ENCODE measurements at regions not wholly inside any gene's neighbourhood (a gene's known extent, or its start where the extent isn't known, plus 50 kb on each side); places are given as distances from the start of the nearest gene placed in this dataset.

- DNase-seq: no peak
Measured at GRCh38 chr18:2082676-2083075, 488.6 kb downstream of the METTL4 start.

GRCh38 chr18:2083691-2084090 is 487.6 kb downstream of the METTL4 start:
- no peak for DNase-seq

DNA sequence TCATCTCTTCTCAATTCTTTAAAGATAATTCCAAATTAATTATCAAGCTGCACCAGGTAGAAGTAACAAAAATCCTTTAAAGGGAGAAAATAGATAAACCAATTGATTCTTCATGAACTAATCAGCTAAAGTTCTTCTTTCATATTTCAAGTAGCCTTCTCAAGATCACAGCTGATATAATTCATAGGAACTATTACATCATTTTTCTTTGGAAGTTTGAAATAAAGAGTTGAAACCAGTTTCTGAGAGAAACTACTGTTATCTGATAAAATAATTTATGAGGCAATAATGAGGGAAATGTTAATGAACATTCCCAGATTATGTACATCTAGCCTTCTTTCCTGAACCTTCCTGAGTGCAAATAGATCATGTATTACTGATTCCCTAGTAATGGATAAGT is 484.9 kb downstream of the METTL4 start:
- no peak for DNase-seq

DNA sequence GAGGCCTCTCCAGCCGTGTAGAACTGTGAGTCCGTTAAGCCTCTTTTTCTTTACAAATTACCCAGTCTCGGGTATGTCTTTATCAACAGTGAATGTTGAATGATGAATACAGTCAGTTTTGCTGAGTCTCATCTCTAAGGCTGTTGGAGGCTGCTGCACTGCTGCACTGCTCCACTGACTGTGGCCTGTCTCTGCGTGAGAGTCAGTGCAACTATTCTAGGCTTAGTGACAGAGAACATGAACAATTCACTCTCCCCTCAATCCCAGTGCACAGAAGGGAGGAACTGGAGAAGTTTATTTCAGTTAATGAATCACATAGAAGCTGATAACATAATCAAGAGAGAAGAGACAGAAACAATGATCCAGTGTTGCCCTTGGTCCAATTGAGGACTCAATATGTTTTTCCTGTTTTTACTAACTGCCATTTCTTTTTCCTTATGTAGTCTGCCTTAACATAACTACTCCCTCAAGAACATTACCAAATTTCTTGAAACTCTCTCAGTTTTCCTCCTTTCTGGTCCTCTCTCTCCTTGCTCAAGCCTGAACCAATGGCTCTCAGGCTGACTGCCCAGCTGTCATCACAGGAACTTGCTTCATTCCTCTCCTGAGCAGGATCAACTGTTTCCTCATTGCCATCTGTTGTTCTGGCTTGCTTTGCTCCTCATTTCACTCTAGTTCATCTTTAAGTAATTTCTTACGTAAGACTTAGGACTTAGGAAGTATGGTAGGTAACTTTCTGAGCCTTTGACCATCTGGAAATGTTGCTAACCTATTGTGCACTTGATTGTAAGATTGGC is 483.2 kb downstream of the METTL4 start:
- DNase-seq: no peak

- DNase-seq: no peak
Measured at GRCh38 chr18:2089396-2089795, 481.9 kb downstream of the METTL4 start.

DNA sequence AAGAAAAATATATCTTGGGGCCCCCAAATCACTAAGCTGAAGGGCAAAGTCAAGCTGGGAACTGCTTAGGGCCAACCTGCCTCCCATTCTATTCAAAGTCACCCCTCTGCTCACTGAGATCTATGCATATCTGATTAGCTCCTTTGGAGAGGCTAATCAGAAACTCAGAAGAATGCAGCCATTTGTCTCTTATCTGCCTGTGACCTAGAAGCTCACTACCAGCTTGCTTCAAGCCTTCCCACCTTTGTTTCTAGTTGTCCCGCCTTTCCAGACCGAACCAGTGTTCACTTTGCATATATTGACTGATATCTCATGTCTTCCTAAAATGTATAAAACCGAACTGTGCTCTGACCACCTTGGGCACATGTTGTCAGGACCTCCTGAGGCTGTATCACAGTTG is 479.4 kb downstream of the METTL4 start:
- no peak for DNase-seq

- DNase-seq: no peak
Measured at GRCh38 chr18:2096551-2096950, 474.8 kb downstream of the METTL4 start.

GRCh38 chr18:2100694-2101213 is 470.6 kb downstream of the METTL4 start:
- no peak for DNase-seq

GRCh38 chr18:2102022-2102421 is 469.3 kb downstream of the METTL4 start:
- no peak for DNase-seq

- DNase-seq: no peak
Measured at GRCh38 chr18:2103299-2103698, 468.0 kb downstream of the METTL4 start.

GRCh38 chr18:2104620-2105462 is 466.5 kb downstream of the METTL4 start:
- DNase-seq: peak; percentile 25

GRCh38 chr18:2108591-2108990 is 462.7 kb downstream of the METTL4 start:
- DNase-seq: no peak

- no peak for DNase-seq
Measured at GRCh38 chr18:2111456-2111855, 459.8 kb downstream of the METTL4 start.

DNA sequence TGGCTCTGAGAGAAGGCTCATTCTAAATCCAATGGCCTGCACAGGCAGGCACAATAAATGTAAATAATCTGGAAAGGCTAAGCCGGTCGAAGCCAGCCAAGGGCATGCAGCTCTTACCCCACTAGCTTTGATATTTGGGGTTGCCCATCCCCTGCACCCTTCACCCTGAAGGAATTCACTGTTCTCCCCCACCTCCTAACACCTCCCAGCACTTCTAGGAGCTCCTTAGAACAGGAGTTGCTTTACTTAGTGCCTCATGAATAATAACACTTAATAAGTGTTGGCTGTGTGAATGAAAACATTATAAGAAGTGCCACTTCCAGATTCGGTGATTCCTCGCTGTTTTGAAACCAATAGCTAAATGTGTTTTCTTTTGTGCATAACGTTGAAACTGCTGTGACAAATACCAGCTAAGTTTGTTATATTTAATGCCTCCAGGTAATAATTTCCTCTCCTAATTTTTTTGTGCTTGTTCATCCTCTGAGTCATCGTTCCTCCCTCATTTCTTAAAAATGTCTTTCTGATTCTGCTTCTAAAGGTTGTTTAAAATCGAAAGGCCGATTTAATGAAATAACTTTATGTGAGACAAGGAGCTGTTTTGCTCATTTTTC is 458.8 kb downstream of the METTL4 start:
- DNase-seq: no peak

DNA sequence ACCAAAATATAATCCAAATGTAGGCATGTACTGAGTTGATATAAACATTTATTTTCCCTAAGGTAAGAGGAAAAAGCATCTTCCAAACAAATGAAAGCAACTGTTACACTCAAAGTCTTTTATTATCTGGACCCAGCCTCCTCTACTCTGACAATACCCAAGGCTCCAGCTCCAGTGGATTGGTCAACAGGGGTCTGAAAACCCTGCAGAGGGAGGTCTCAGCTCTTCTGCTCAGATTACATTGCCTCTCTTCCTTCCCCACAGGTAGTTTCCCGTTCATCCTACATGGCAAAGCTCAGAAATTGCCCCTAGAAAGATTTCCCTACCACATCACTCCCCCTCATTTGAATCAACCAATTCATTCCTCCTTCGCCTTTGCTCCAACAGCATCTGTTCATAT is 457.0 kb downstream of the METTL4 start:
- no peak for DNase-seq

GRCh38 chr18:2114765-2115164 is 456.5 kb downstream of the METTL4 start:
- no peak for DNase-seq

- DNase-seq: no peak
Measured at GRCh38 chr18:2121224-2121623, 450.1 kb downstream of the METTL4 start.

DNA sequence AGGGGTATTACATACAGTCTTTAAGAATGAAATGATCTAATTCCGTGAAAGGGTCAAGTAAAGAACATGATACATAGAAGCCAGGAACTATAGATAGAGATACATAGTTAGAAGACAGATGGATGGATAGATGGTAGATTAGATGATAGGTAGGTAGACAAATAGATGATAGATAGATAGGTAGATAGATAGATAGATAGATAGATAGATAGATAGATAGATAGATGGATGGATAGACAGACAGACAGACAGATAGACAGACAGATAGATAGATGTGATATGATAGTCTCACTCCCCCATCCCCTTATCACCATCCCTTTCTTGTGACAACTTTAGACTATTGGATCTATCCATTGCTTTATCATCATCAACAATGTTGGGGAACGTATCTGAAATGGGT is 448.2 kb downstream of the METTL4 start:
- DNase-seq: no peak

DNA sequence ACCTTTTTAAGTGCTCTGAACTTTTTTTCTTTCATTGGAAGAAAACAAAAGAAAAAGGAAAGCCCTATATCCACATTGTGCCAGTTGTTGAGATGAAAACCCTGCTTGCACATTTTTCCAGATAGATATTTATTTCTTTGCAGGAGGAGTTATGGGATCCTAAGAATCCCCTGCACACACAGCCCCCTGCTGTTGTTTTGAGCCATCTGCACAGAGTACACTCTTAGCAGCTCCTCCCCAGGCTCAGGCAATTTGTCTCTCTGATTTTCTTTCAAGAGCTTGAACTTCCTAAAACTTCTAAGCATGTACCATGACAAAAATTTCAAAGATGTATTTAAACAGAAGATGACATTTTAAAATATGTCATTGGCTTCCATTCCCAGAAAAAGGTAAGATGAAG is 436.9 kb downstream of the METTL4 start:
- DNase-seq: peak; percentile 3

DNA sequence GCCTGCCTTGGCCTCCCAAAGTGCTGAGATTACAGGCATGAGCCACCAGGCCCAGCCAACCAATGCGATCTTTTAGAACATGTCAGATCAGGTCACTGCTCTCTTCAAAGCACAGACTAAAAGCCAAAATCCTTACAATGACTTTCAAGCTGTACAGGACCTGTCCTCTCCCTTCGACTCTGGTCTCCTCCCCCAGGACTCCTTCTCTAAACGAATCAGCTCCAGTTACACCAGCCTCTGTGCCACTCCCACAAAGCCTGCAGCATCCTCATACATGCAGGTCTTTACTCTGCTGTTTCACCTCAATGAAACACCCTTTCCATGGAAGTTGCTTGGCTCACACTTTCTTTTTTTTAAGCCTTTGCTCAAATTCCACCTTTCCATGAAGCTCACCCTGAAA is 436.0 kb downstream of the METTL4 start:
- no peak for DNase-seq

- no peak for DNase-seq
Measured at GRCh38 chr18:2138552-2138951, 432.8 kb downstream of the METTL4 start.

- no peak for DNase-seq
Measured at GRCh38 chr18:2139691-2140090, 431.6 kb downstream of the METTL4 start.

GRCh38 chr18:2143636-2144035 is 427.7 kb downstream of the METTL4 start:
- peak; percentile 3 for DNase-seq

GRCh38 chr18:2144811-2145210 is 426.5 kb downstream of the METTL4 start:
- DNase-seq: no peak

All from eye (tissue), 1 donor.